K562 (cell line): ENCODE measurements at regions not wholly inside any gene's neighbourhood (a gene's known extent, or its start where the extent isn't known, plus 50 kb on each side); places are given as distances from the start of the nearest gene placed in this dataset.
A peak's percentile ranks its signal among the peaks of the same experiment; 100 is the strongest.

Source experiments
- ATAC-seq: fragments of 200-7000 bp; cut with Tn5 transposase; 3 replicates; pipeline ENCODE4 v1.9.1; 2020; ENCODE audit warnings: moderate library complexity
- BruUV-seq: library from RNA; stranded (reverse); fragments of 400-500 nt; replicated peaks from 2 replicates; lab custom pipeline; 2021; lab: Mats Ljungman, UMichigan
- CTCF ChIA-PET: fragments of 300-600 bp; formaldehyde crosslinking; extraction: SDS; loops from one replicate; lab custom pipeline; 2021; ENCODE audit warnings: low intra/inter-chr PET ratio; lab: Yijun Ruan, JAX
- POLR2A ChIA-PET: fragments of 300-600, 350-650 bp; sonication (Branson Sonifier 250); formaldehyde crosslinking; extraction: SDS; loops from one replicate; lab custom pipeline; 2021; ENCODE audit warnings: antibody characterized with exemption, inconsistent platforms; lab: Yijun Ruan, JAX
- DNase-seq, 4 experiments: peaks; one replicate each; pipeline versions ENCODE4 v3.0.0 to v3.0.0-alpha.2; 2011 to 2018; ENCODE audit warnings: low spot score in 3 of 4, mixed read lengths in 3 of 4; ENCODE audit errors: extremely low read depth in 1 of 4
- FAIRE-seq: peaks from 2 replicates; lab custom pipeline; 2011; peaks lifted over from hg19 to GRCh38; lab: Jason Lieb, UNC
- H2AFZ ChIP-seq: 2 replicates; pipeline ENCODE4 v1.6.0; 2011; ENCODE audit warnings: low read depth, low read length, control low read depth, inconsistent platforms
- H3K27ac ChIP-seq: fragments of 200-600 bp; 3 replicates; pipeline ENCODE4 v1.8.0; 2011; ENCODE audit warnings: low read depth, mild to moderate bottlenecking, control low read depth, inconsistent platforms, low read length, moderate library complexity, mixed read lengths; ENCODE audit errors: extremely low read depth
- H3K27me3 ChIP-seq, 2 experiments: fragments of 300-600 bp in 1 of 2; 2 replicates in 1 of 2; 3 replicates in 1 of 2; pipeline versions ENCODE4 v1.6.0 to v1.8.0; 2011; ENCODE audit warnings: inconsistent platforms in 2 of 2, low read length in 2 of 2, mild to moderate bottlenecking in 1 of 2, mixed read lengths in 1 of 2, moderate library complexity in 1 of 2; ENCODE audit not compliant: control insufficient read depth in 2 of 2, insufficient read depth in 2 of 2
- H3K36me3 ChIP-seq: fragments of 300-600 bp; 3 replicates; pipeline ENCODE4 v1.8.0; 2011; ENCODE audit warnings: mild to moderate bottlenecking, low read length, inconsistent platforms; ENCODE audit not compliant: control insufficient read depth, insufficient read depth
- H3K4me1 ChIP-seq, 2 experiments: fragments of 200-600 bp in 1 of 2; replicated peaks in 1 of 2; 2 replicates in 1 of 2; 3 replicates in 1 of 2; pipeline versions ENCODE4 v1.5.1 to v1.8.0; 2011; ENCODE audit warnings: inconsistent platforms in 2 of 2, low read length in 2 of 2, mild to moderate bottlenecking in 1 of 2, mixed read lengths in 1 of 2, moderate library complexity in 1 of 2; ENCODE audit not compliant: control insufficient read depth in 2 of 2, insufficient read depth in 2 of 2
- H3K4me2 ChIP-seq: 2 replicates; pipeline ENCODE4 v1.6.1; 2011; ENCODE audit warnings: low read length, control low read depth, inconsistent platforms, mixed read lengths; ENCODE audit not compliant: insufficient read depth
- H3K4me3 ChIP-seq: fragments of 200-600 bp; sonication (generic), shearing (Covaris generic); 2 replicates; pipeline ENCODE4 v1.5.1; 2016; ENCODE audit warnings: control low read depth, inconsistent platforms
- H3K79me2 ChIP-seq: fragments of 200-600 bp; 3 replicates; pipeline ENCODE4 v1.8.0; 2011; ENCODE audit warnings: low read length, inconsistent platforms; ENCODE audit not compliant: control insufficient read depth, insufficient read depth
- H3K9ac ChIP-seq, 2 experiments: 2 replicates each; pipeline versions ENCODE4 v1.6.0 to v1.6.1; 2011; ENCODE audit warnings: low read depth in 2 of 2, low read length in 2 of 2, control low read depth in 1 of 2, inconsistent platforms in 1 of 2, mild to moderate bottlenecking in 1 of 2, mixed read lengths in 1 of 2; ENCODE audit not compliant: insufficient read depth in 1 of 2
- H3K9me1 ChIP-seq: one replicate; pipeline ENCODE4 v1.6.0; 2011; ENCODE audit warnings: inconsistent platforms, mild to moderate bottlenecking, low read length, moderate library complexity; ENCODE audit not compliant: control insufficient read depth, insufficient read depth
- H3K9me3 ChIP-seq: replicated peaks from 2 replicates; pipeline ENCODE4 v1.5.1; 2011; ENCODE audit warnings: low read depth, low read length, inconsistent platforms; ENCODE audit not compliant: control insufficient read depth, insufficient read depth
- H4K20me1 ChIP-seq: replicated peaks from 2 replicates; pipeline ENCODE4 v1.6.1; 2011; ENCODE audit warnings: low read length, inconsistent platforms, mixed read lengths; ENCODE audit not compliant: control insufficient read depth, insufficient read depth
- GTF2F1 ChIP-seq: IDR thresholded peaks from 2 replicates; pipeline ENCODE4 v1.6.1; 2011; ENCODE audit warnings: low read depth, low read length, improper control_type of control experiment
- MCM2 ChIP-seq: fragments of 450-650 bp; IDR thresholded peaks from 2 replicates; pipeline ENCODE4 v1.6.1; 2017; ENCODE audit warnings: low read depth, mild to moderate bottlenecking
- NR3C1 ChIP-seq: sonication (generic); formaldehyde crosslinking; IDR thresholded peaks from 2 replicates; pipeline ENCODE4 v1.8.1; 2022; ENCODE audit warnings: missing genetic modification reagents
- WGBS: fragments of 100-300 bp; shearing (Covaris generic); methylation state at CpG from one replicate; pipeline ENCODE4 v1.1.6; 2016; ENCODE audit warnings: low coverage, mixed read lengths; ENCODE audit not compliant: insufficient coverage; ENCODE audit errors: missing lambda C conversion rate; 5-methylcytosine and 5-hydroxymethylcytosine counted together
- in situ Hi-C: fragments of 300-500 bp; cut with MboI; formaldehyde crosslinking; loops from 4 replicates; pipeline ENCODE4 v1.15.0; 2018; ENCODE audit warnings: inconsistent platforms, mixed read lengths
- intact Hi-C: fragments of 100-400 bp; cut with micrococcal nuclease; formaldehyde crosslinking; loops from 2 replicates; pipeline ENCODE4 v1.14.2; 2022

DNA sequence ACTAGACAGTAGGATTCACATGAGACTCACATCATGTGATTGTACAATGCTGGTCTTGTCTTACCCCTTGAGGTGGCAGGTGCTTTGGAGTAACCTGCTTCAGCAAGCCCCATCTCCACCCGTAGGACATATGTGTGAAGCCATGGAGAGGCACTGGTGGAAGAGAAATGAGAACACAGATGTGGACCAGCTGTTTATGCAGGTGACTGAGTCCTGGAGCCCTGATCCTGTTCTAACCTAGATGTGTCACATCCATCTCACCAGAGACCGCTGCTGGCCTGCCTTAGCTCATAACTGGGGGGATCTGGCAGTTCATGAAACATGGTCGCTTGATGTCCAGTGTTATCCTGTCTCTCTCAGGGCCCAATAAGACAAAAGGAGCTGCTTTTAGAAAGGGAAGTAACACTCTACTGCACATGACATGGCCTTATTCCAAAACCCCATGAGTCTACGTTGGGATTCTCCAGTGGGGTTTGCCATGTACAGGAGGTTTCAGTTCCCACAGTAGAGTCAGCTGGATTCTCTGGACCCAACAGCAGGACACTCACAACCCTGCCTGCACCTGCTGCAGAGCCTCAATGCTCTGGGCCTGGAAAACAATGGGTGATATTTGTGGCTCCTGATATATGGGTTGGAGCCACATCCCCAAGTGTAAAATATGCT is 62.0 kb downstream of the GGTLC2 start:
- no peaks in the 10 kb centered on the region for H3K36me3 ChIP-seq
- ATAC-seq = no peak
- peaks cover 3 to 22% of the 10 kb centered on the region in 2 experiments; a peak in 2 of 5 replicates for H3K27me3 ChIP-seq
- H4K20me1 ChIP-seq = peaks cover 48% of the 10 kb centered on the region
- 0 out of 2 replicates have a peak, but pooled peaks have one; percentile 56 for TF ChIP-seq GTF2F1
- 0 out of 2 replicates have a peak, but pooled peaks have one; percentile 19 for TF ChIP-seq MCM2
- no peak for TF ChIP-seq NR3C1 (CRISPR knock-in tag)
- TF ChIP-seq, all 486 proteins: peak for 2
- FAIRE-seq (no peak), DNase-seq (no peak)
- POLR2A ChIA-PET = interaction anchor here (0.5 to 11.0 kb wide), 17 partner anchors 8 to 246 kb away, joined by 3 to 122 read pairs (median 5); no protein-coding TSS in a partner anchor
- Histone ChIP-seq H3K9me3 (no peaks in the 10 kb centered on the region), H3K9ac (no peak overlapping the region), H3K79me2 (no peaks in the 10 kb centered on the region), H3K4me2 (no peak overlapping the region), H3K27ac (no peak overlapping the region), H3K4me1 (no peaks in the 10 kb centered on the region), H2AFZ (no peak overlapping the region), H3K4me3 (no peak overlapping the region), H3K9me1 (peaks cover 4% of the 10 kb centered on the region)
- BruUV-seq = no TSS peak
- intact Hi-C loops (no loop called here), in situ Hi-C loops (loop anchor here (5.0 kb wide), 1 partner anchor 61 kb away; no protein-coding TSS in a partner anchor)
- CTCF ChIA-PET = interaction anchor here (0.5 to 1.1 kb wide), 3 partner anchors 12 to 178 kb away, joined by 3 to 4 read pairs (median 3); no protein-coding TSS in a partner anchor
- under 1% methylated on average over 4 of the region's 4 CpGs for WGBS
